Posterior vena cava (tissue), 2 donors: ENCODE measurements at regions not wholly inside any gene's neighbourhood (a gene's known extent, or its start where the extent isn't known, plus 50 kb on each side); places are given as distances from the start of the nearest gene placed in this dataset.

Experiments used
- DNase-seq: peaks from one replicate; pipeline ENCODE4 v3.0.0-alpha.2; 2020; ENCODE audit warnings: low spot score
- intact Hi-C, 2 donors: fragments of 100-400 bp; cut with DNase I; formaldehyde crosslinking; loops; one replicate each; pipeline versions ENCODE4 v1.14.1 to v1.14.2; 2022 to 2023
- donor health status: DM: yes; HTN: yes; CAD: no.
- donor health status: DM: yes; HTN: yes; CAD: no.

DNA sequence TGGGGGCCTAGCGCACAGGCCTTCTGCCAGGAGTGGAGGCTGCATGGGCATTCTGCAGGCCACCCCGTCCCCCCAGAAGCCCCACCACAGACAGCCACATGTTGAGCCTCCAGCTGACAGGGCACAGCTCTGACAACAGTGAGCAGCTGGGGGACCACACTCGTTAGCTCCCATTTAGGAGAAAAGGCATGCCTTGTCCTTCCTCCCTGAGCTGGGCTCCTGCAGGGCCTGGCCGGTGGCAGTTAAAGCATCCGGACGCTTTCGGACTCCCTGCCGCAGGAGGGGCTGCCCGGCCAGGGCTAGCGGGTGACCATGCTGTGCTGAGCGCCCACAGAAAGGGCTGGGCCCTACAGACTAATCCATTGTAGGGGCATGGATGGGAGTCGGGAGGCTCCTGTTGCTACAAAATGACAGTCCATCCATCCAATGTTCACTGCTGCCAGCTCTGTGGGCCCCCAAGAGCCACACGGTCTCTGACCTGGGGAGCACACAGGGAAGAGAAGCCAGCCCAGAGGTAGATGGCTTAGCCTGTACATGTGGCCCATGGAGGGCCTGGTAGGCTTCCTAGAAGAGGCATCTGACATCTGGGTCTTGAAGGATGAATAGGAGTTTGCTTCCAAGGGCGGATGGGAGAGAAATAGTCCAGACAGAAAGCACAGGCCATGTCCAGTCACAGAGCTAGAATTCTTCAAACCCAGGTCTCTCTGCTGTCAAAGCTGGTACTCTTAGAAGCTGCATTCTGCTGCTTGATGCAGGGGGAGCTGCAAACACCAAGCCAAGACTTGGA, 116.5 kb upstream of the VSTM2B start:
- intact Hi-C loops: loop anchor here in 1 of 2 donors (5.0 kb wide), 1 partner anchor 302 kb away; no protein-coding TSS in a partner anchor
- DNase-seq: no peak

DNA sequence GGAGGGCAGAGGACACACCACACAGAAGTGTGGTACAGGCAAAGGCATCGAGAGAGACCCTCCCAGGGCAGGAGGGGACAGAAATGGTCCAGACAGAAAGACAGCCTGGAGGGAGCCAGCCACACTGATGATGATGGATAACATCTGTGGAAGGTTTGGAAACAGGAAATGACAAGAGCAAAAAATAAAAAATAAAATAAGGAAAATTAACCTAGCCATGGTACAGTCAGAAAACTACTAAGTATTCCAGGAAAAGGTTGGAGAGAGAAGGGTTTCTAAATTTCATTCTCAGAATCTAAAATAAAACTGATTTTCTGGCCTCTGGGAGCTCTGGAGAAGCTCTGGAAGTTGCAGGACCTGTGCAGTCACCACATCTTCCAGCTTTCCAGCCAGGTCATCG, 115.2 kb upstream of the VSTM2B start:
- no peak for DNase-seq
- intact Hi-C loops: no loop called here

DNA sequence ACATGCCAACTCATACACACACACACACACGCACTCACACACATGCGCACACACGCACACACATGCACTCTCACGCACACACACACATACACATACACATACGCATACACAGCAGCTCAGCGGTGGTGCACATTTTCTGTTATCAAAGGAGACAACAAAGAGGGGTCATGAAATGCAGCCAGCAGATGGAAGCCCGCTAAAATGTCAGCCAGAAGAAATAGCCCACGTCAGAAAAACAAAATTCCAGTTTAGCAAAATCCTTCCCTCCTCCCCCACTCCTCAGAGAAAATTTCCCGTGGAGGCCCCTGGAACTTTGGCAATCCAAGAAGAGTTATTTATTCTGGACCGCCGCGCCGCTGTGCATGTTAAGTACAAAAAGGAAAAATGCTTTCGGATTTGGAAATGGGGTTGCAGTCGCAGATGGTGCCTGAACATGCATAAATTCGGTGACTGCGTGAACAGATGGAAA, 114.6 kb upstream of the VSTM2B start:
- DNase-seq: no peak
- intact Hi-C loops: no loop called here

DNA sequence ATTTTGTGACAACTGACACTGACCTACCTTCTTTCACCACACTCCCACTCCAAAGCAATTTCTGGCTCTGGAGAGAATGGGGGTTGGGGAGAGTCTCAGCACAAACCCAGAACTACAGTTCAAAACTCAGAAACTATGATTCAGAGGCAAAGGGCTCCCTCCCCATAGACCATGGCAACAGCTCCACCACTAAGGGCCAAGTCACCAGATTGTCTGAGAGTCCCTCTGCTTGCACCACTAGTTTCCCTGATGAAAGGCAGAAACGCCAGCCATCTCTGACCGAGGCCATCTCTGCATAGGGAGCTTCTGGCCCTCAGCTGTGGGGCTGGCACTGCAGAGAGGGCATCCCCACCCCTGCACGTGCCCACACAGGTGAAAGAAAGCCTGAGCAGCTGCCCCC, 112.4 kb upstream of the VSTM2B start:
- intact Hi-C loops: no loop called here
- no peak for DNase-seq

DNA sequence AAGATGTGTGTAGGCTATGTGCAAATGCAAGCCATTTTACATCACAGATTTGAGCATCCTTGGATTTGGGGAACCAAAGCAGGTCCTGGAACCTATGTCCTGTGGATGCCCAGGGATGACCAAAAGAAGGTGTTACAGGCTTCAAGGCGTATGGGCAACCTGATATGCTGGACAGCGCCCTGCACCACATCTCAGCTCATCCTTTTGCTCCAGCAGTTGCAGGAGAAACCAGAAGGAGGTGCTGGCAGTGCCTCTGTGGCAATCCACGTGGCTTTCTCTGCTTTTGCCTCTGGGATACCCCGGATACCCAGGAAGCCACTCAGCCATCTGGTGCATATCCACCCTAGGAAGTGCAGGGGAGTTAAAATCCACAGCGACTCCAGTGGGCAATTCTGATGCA, 110.3 kb upstream of the VSTM2B start:
- intact Hi-C loops: no loop called here
- no peak for DNase-seq

DNA sequence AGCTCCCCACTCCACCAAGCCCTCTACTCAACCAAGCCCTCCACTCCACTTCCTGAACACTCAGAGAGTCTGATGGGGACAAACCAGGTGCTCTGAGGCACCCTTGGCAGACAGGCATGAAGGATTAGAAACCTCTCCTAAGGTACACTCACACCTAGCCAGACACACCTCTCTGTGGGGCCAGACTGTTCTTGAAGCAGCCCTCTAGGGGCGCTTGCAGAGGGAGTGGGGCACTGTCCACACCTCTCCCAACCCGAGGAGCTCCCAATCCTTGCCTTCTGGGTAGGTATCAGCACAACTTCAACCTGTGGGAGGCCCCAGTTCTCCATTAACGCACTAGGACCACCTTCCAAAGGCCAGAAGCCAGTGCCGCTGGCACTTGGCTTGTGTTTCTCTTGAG, 108.7 kb upstream of the VSTM2B start:
- intact Hi-C loops: no loop called here
- no peak for DNase-seq

DNA sequence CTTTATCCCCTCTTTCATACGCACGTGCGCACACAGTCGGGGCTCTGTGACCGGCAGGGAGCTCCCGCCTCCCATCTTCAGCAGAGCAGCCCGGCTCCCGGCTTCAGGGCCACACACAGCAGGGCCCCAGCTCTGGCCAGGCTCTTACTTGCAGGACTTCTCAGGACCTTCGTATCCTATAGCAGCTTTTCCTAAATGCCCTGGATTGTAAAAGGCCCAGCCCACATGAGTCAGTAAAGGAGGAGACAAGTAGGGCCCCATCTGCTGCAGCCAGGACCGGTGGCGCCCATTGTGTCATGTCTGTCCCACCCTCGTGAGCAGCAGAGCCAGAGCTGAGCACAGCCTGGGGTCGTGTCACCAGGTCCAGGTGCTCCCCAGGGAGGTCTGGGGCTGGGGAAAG, 107.6 kb upstream of the VSTM2B start:
- intact Hi-C loops: no loop called here
- DNase-seq: no peak

DNA sequence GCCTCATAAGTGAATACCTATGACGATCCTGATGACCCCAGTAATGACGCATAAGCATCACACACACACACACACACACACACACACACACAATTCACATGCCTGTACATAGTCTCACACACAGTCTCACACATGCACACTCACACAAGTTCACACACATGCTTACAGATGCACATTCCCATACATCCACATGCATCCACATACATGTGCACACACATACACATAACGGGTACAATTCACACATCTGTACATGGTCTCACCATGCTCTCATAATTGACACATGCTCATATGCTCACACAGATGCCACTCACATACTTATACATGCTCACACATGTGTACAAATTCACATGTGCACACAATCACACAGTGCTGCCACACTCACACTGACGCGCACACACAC, 105.7 kb upstream of the VSTM2B start:
- no peak for DNase-seq
- intact Hi-C loops: no loop called here

DNA sequence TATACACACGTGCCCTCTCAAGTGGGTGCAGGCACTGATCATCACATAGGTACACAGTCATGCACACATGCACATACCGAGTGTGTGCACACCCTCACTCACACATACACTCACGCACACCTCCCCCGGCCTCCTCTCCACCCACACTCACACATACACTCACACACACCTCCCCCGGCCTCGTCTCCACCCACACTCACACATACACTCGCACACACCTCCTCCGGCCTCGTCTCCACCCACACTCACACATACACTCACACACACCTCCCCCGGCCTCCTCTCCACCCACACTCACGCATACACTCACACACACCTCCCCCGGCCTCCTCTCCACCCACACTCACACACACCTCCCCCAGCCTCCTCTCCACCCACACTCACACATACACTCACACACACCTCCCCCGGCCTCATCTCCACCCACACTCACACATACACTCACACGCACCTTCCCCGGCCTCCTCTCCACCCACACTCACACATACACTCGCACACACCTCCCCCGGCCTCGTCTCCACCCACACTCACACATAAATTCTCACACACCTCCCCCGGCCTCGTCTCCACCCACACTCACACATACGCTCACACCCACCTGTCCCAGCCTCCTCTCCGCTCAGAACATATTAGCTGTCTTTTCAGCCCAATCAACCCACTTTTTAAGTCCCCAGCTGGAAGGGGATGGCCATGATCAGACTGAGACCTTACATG, 105.2 kb upstream of the VSTM2B start:
- intact Hi-C loops: no loop called here
- DNase-seq: no peak

DNA sequence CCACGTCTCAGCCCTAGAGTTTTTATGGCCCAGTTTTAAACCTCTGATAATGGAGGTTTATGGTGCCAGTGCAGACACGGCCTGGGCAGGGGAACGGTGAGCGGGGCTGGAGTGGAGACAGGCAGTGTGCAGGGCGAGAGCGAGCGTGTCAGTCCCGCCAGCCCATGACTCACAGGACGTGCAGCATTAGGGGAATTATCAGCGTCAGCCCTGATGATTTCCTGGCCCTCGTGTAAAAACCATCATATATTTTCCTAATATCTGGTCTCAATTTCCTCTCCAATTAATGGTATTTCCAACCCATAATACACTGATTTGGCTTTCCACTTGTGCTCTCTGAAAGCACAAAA, 104.6 kb upstream of the VSTM2B start:
- intact Hi-C loops: no loop called here
- DNase-seq: no peak

DNA sequence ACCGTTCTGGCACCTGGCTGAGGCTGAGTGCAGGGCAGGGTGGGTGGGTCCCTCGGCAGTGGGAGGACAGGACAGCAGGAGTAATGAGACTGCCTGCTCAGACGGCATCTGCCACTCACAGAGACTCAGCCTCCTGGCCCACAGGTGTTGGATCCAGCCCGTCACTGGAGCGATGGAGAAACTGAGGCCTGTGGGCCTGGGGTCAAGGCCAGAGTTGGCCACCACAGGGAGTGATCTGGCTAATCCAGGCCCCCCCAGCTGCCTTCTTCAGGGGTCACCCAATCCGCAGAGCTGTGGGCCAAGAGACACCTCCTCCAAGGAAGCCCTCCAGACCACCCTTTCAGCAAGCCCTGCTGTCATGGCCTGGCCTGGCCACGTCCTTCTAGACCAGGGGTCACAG, 103.7 kb upstream of the VSTM2B start:
- no peak for DNase-seq
- intact Hi-C loops: no loop called here

DNA sequence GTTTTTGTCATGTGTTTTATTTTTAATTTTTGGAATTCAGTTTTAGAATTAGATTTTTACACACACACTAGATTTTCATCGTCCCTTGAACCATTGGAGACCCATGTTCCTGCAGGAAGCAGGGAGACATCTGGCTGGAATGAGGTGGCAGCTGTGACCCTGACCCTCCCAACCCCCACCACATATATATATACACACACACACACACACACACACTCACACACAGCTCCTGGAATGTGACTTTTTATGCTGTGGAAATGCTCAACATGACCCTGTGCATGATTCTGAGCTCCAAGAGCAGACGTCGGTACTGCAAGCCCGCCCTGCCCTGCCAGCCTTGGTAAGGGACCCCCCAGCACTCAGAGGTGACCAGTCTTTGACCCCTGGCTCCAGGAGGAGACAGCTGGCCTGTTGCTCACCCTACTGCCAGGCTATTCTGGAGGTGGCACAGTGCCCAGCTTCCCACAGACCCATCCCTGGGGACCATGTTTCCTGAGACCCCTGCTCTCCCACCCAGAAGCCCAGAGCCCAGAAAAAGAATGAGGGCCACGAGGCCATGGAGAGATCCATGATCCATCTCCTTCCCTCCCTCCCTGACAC, 103.2 kb upstream of the VSTM2B start:
- no peak for DNase-seq
- intact Hi-C loops: no loop called here

DNA sequence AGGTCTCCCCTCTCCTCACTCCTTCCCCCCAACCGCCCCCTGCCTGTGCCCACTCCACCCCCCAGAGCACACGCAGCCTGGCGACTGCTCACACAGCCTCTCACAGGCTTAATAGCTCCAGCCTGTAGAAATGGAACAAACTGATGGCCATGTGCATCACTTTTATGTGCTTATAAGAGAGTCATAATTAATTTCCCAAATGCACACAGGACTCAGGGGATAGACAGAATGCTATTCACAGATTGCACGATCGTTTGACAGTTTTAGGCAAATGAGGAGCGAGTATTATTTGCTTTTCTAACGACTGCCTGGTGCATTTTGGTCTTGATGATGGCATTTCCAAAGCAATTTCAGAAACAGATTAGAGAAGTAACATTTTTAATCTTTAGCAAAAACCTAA, 97.7 kb upstream of the VSTM2B start:
- intact Hi-C loops: no loop called here
- no peak for DNase-seq

DNA sequence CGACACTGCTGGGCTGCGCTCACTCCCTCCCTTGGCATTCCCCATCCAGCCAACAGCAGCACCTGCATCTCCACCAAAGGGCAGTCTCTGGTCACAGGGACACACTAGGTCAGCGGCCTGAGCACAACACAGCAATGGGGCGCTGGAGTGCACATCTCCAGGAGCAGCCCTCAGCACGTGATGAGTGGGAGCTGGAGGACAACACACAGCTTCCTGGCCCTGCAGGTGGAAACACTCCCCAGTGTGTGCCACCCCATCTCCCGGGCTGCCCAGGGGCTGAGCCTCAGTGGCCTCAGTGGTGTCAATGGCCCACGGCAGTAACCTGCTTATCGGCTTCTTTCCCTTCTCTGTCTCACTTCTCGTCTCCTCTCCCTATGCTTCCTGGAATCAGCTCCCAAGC, 96.8 kb upstream of the VSTM2B start:
- intact Hi-C loops: no loop called here
- peak; percentile 53 for DNase-seq

DNA sequence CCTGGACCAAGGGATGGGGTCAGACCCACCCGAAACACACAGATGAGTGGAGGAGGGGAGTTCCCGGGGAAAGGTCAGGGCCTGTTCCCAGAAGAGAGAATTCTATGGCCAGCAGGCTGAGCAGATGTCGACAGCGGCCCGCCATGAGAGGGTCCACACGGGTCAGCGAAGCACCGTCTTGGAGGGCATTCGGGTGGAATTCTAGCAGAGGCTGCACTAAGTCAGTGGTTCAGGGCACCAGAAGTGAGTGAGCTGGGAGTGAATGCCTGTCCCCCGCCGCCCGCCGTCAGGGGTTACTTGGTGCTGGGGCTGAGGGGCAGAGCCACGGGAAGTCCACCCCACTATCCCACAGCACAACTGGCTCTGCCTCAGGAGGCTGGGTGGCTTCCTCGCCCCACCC, 96.2 kb upstream of the VSTM2B start:
- peak; percentile 48 for DNase-seq
- intact Hi-C loops: no loop called here

DNA sequence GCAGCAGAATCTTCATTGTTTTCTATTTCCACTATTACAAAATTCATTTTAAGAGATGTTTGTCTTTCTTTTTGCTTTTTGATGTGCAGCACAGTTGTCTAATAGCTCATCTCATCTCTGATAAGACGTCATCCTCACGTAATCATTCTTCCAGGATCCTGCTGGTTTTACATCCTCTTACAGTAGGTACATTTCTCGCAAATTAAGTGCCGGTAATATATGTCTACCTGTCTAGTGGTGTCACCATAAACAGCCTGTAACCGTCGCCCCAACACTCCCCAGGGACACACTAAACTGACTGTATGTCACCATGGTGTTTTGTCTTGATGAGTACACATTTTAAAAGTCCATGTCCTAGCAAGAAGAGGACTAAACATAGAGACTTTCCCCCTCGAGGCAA, 94.5 kb upstream of the VSTM2B start:
- DNase-seq: peak; percentile 6
- intact Hi-C loops: no loop called here

DNA sequence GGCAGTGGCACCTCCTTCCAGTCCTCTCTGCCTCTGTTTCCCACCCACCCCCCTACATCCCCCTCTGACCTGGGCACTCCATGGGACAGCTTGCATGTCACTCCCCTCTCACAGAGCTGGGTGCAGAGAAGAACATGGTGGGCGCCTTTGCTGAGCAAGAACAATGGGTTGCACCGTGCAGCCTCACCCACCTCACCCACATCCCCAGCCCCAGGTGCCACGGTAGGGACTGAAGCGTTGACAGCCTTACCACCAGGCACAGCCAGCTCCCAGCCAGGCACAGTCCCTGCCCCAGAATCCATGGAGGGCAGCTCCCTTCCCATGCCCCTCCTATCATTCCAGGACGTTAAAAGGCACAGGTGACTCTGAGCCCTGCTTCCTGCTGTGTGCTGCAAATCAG, 93.1 kb upstream of the VSTM2B start:
- intact Hi-C loops: no loop called here
- DNase-seq: peak; percentile 62

DNA sequence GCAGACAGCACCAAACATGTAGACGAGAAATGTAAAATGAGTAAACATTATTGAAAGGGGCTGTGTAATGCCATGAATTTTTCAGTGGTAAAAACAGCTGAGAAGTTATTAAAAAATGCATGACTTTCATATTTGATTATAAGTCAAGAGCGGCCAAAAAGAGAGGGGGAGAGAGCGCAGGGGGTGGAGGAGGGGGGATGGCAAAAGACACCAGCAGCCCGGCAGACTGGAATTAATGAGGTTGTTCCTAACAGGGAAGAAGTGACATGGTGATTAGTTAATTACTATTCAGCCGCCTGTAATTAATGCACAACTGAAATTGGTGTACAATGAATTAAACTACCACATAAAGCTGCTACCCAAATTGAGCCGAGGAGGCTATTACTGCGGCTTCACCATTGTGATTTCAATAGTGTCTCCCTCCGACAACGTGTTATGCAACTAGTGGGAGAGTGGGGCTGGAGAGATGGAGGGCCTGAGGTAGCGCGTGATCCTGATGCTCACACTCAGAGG, 89.1 kb upstream of the VSTM2B start:
- DNase-seq: peak; percentile 2
- intact Hi-C loops: no loop called here

DNA sequence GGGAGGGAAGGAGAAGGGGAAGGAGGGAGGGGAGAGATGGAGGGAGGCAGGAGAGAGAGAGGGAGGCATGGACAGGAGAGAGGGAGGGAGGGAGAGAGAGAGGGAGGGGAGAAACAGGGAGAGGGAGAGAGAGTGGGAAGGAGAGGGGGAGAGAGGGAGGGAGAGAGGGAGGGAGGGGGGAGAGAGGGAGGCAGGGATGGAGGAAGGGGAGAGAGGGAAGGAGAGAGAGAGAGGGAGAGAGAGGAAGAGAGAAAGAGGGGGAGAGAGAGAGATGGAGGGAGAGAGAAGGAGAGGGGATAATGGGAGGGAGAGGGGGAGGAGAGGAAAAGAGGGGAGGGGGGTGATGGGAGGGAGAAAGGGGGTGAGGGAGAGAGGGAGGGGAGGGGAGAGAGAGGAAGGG, 86.8 kb upstream of the VSTM2B start:
- intact Hi-C loops: no loop called here
- no peak for DNase-seq

DNA sequence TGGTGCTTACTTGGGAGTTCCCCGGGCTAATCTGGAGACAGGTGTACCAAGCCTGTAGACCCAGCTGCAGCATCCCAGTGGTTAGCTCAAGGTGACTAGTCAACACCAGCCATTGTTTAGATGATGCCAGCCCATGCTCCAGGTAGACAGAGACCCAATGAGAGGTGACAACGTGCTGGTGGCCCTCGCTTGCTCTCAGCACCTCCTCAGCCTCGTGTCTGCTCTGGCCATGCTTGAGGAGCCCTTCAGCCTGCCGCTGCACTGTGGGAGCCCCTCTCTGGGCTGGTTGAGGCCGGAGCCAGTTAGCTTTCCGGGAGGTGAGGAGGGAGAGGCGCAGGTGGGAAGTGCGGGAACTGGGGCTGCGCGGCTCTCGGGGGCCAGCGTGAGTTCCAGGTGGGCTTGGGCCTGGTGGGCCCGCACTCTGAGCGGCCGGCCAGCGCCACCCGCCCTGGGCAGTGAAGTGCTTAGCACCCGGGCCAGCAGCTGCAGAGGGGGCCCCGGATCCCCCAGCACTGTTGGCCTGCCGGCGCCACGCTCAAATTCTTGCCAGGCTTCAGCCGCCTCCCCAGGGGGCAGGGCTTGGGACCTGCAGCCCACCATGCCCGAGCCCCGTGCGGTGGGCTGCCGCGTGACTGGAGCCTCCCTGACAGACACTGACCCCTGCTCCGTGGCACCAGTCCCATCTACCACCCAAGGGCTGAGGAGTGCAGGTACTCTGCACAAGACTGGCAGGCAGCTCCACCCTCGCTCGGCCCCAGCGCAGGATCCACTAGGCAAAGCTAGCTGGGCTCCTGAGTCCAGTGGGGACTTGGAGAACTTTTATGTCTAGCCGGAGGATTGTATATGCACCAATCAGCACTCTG, 85.9 kb upstream of the VSTM2B start:
- DNase-seq: peak; percentile 52
- intact Hi-C loops: no loop called here
